ENCODE measurements at regions not wholly inside any gene's neighbourhood (a gene's known extent, or its start where the extent isn't known, plus 50 kb on each side); places are given as distances from the start of the nearest gene placed in this dataset.

DNA sequence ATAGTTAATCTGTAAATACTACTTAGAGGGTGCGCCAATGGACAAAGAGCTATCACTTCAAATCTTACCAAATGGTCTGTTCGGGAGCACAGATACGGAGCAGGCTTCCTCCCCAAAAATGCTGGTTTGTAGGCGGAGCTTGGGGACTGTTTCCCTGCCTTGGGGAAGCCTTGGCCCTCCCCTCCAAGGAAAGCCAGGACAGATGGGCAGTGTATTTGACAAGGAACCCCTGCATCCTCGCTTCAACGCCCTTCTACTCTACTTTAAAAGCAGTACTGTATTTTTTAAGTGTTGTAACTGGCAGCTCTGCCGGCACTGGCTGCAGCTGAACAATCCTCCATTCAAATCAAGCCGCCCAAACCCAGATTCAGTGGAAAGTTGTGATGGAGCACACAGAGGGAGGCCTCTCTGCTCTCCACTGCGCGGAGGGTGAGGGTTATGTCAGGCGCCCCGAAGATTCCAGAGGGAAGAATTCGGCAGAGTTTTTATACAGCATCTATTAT lies 83.1 kb upstream of the FNDC3B start:
- DNase-seq (ENCODE audit: low read depth), result no peak

DNA sequence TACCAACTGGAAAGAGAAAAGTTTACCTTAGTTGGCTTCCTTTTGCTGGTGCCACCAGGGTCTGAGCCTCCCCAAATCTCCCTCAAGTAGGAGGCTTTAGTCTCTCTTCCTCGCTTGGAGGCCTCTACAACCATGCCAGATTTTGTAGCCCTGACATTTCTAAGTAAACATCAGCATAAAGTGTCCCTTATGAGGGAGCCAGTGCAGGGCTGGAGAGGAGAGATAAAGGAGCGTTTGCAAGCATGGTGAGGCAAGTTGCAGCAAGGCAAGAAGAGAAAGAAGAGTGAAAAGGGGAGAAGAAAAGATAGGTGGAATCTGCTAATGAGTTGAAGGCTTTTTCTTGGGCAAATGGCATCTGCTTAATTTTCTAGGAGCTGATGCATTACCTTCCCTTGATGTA lies 82.7 kb upstream of the FNDC3B start:
- DNase-seq (ENCODE audit: low read depth), result no peak

DNA sequence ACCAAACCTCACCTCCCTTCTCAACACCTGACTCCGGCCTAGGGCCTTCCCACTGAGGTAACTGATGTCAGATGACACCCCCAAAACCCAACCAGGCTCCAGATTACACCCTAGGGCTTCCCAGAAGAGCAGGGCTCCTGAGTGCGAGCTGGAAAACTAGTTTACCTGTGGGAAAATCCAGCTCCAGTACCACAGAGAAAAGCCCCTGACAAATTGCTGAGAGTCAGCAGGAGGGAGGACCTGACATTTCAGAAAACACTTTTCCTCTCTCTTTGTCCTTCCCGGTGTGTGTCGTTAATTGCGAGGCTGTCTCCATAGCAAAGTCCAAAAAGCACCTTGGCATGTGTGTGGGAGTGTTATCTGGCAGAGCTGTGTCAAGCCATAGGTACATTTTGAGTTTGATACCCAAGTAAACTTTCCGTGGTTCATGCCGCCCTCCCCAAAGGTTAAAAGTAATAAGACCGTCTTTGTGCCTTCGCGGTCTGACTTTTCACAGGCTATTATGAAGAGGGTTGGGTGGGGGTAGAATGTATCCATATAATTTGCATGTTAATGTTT lies 79.8 kb upstream of the FNDC3B start:
- DNase-seq (ENCODE audit: low read depth), result no peak

DNA sequence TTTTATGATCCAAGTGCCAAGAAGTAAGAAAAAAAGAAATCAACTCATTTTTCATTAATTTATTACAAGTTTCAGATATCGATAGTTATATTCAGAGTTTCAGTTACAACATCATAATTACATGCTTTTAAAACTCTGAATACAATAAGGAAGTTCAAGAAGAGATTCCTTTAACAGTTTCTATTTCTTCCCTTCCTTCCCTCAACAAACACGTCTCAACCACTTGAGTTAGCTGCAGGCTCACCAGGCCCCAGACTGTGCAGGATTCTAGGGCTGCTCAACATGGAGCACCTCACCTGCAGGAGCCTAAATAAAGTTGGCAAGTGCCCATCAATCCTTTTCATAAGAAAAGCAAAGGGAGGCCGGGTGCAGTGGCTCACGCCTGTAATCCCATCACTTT lies 79.2 kb upstream of the FNDC3B start:
- DNase-seq (ENCODE audit: low read depth), result no peak

- DNase-seq (ENCODE audit: low read depth), result no peak
These were observed 77.1 kb upstream of the FNDC3B start for GRCh38 chr3:171962137-171962720.

- no peak for DNase-seq (ENCODE audit: low read depth)
These were observed 75.8 kb upstream of the FNDC3B start for GRCh38 chr3:171963546-171963945.

GRCh38 chr3:171965067-171965712 lies 74.2 kb upstream of the FNDC3B start:
- DNase-seq (ENCODE audit: low read depth), result no peak

GRCh38 chr3:171966533-171967136 lies 72.7 kb upstream of the FNDC3B start:
- DNase-seq (ENCODE audit: low read depth), result no peak

- DNase-seq (ENCODE audit: low read depth), result peak; percentile 90
These were observed 72.1 kb upstream of the FNDC3B start for GRCh38 chr3:171967137-171967783.

DNA sequence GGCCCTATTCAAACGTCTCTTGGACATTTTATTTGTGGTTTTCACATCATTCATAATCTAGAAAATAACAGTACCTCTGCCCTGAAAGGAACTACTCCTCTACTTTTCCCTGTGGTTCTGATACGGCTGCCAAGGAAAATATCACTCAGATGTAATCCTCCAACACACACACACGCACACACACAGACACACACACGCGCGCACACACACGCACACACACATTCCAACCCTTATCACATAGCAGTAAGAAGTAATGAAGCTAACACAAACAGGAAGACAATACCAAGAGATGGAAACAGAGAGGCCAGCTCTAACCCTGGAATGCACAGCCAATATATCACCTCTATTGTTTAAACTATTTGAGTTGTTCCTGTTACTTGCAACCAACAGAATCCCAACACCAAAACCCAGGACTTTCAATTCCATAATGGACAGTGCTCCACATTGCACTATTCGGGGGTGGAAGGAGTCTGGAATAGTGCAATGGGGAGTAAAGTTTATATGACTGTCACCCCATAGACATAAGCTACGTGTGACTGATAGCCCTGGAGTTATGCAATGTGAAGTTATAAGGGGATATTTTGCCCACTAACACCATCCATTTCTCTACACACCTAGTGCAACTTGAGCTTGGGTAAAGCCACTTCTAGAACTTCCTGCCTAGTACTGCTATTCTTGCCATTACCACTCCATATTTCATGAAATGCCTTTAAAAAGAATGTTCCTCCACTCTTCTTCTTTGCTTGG lies 71.3 kb upstream of the FNDC3B start:
- peak; percentile 43 for DNase-seq (ENCODE audit: low read depth)

- DNase-seq (ENCODE audit: low read depth), result no peak
These were observed 69.0 kb upstream of the FNDC3B start for GRCh38 chr3:171970301-171970788.

DNA sequence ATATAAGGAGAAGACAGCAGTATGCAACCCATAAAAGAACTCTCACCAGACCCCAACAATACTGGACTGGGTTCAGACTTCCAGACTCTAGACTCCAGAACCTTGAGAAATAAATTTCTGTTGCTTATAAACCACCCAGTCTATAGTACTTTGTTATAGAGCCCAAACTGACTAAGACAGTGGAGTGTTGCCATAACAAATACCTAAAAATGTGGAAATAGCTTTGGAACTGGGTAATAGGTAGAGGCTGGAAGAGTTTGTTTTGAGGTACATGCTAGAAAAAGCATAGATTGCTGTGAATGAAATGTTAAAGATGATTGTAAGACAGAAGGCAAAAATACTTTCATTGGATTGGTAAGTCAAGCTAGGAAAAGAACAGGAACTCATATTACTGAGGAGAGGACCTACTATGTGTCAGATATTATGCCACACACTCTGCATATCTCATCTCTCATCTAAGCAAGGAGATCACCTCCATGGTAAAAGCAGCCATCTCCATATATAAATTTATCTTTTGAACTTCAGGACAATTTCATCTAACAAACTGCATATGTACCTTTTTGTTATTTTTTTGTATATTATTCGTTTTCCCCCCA lies 67.4 kb upstream of the FNDC3B start:
- no peak for DNase-seq (ENCODE audit: low read depth)

GRCh38 chr3:171972871-171973348 lies 66.5 kb upstream of the FNDC3B start:
- no peak for DNase-seq (ENCODE audit: low read depth)

GRCh38 chr3:171974986-171975837 lies 64.2 kb upstream of the FNDC3B start:
- no peak for DNase-seq (ENCODE audit: low read depth)

DNA sequence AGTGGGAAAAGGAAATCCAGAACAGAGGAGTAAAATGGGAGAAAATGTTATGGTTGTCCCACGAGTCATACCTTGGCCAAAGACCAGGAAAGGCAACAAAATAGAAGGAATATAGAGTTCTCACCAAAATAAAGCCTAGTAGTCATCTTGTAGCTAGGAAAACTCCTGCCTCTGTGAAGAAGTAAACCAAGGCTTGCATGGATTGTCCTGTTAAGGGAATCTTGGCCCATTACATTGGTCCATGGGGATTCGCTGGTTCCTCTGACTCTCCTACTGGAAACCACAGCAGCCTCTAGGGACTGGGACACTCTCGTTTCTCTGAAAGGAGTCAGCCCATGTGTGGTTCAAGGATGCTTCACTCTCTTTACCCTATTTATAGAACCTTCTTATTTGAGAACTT lies 62.9 kb upstream of the FNDC3B start:
- no peak for DNase-seq (ENCODE audit: low read depth)

- no peak for DNase-seq (ENCODE audit: low read depth)
These were observed 61.9 kb upstream of the FNDC3B start for GRCh38 chr3:171977441-171977840.

GRCh38 chr3:171977860-171978259 lies 61.5 kb upstream of the FNDC3B start:
- no peak for DNase-seq (ENCODE audit: low read depth)

- no peak for DNase-seq (ENCODE audit: low read depth)
These were observed 61.0 kb upstream of the FNDC3B start for GRCh38 chr3:171978390-171978789.

- no peak for DNase-seq (ENCODE audit: low read depth)
These were observed 60.3 kb upstream of the FNDC3B start for GRCh38 chr3:171979081-171979480.

GRCh38 chr3:171980578-171981270 lies 58.7 kb upstream of the FNDC3B start:
- no peak for DNase-seq (ENCODE audit: low read depth)
